HuH-7.5 (cell line): ENCODE measurements at regions not wholly inside any gene's neighbourhood (a gene's known extent, or its start where the extent isn't known, plus 50 kb on each side); places are given as distances from the start of the nearest gene placed in this dataset.

Experiments used
- DNase-seq: peaks from one replicate; pipeline ENCODE4 v3.0.0; 2011; ENCODE audit warnings: low spot score

GRCh38 chr4:130486841-130487240 is 1390.9 kb downstream of the C4orf33 start:
- DNase-seq: no peak

- DNase-seq: no peak
Observed at GRCh38 chr4:130510661-130511060, 1414.7 kb downstream of the C4orf33 start.

GRCh38 chr4:130511776-130512175 is 1415.8 kb downstream of the C4orf33 start:
- no peak for DNase-seq

- no peak for DNase-seq
Observed at GRCh38 chr4:130524057-130524456, 1428.1 kb downstream of the C4orf33 start.

- DNase-seq: no peak
Observed at GRCh38 chr4:130530505-130530904, 1434.6 kb downstream of the C4orf33 start.

GRCh38 chr4:130534651-130535050 is 1438.7 kb downstream of the C4orf33 start:
- no peak for DNase-seq

GRCh38 chr4:130542953-130543352 is 1447.0 kb downstream of the C4orf33 start:
- no peak for DNase-seq

- DNase-seq: no peak
Observed at GRCh38 chr4:130545171-130545570, 1449.2 kb downstream of the C4orf33 start.

GRCh38 chr4:130545596-130545995 is 1449.6 kb downstream of the C4orf33 start:
- DNase-seq: no peak

GRCh38 chr4:130559268-130559667 is 1463.3 kb downstream of the C4orf33 start:
- DNase-seq: no peak

- no peak for DNase-seq
Observed at GRCh38 chr4:130563185-130563888, 1467.4 kb downstream of the C4orf33 start.

GRCh38 chr4:130563889-130564418 is 1468.0 kb downstream of the C4orf33 start:
- DNase-seq: no peak

- DNase-seq: no peak
Observed at GRCh38 chr4:130568746-130569145, 1472.8 kb downstream of the C4orf33 start.

GRCh38 chr4:130573742-130574141 is 1477.8 kb downstream of the C4orf33 start:
- no peak for DNase-seq

GRCh38 chr4:130574215-130574614 is 1478.3 kb downstream of the C4orf33 start:
- no peak for DNase-seq

GRCh38 chr4:130576218-130576617 is 1480.3 kb downstream of the C4orf33 start:
- DNase-seq: no peak

GRCh38 chr4:130591091-130591490 is 1495.1 kb downstream of the C4orf33 start:
- no peak for DNase-seq

GRCh38 chr4:130600706-130601105 is 1504.8 kb downstream of the C4orf33 start:
- DNase-seq: no peak

GRCh38 chr4:130603043-130603442 is 1507.1 kb downstream of the C4orf33 start:
- DNase-seq: no peak

- DNase-seq: no peak
Observed at GRCh38 chr4:130608121-130608520, 1512.2 kb downstream of the C4orf33 start.

- DNase-seq: no peak
Observed at GRCh38 chr4:130628531-130628930, 1532.6 kb downstream of the C4orf33 start.

- DNase-seq: no peak
Observed at GRCh38 chr4:130632731-130633604, 1537.0 kb downstream of the C4orf33 start.

GRCh38 chr4:130636486-130636885 is 1540.5 kb downstream of the C4orf33 start:
- no peak for DNase-seq
